ENCODE measurements at regions not wholly inside any gene's neighbourhood (a gene's known extent, or its start where the extent isn't known, plus 50 kb on each side); places are given as distances from the start of the nearest gene placed in this dataset.
A peak's percentile ranks its signal among the peaks of the same experiment; 100 is the strongest.

GRCh38 chr2:64860276-64860885 is 128.8 kb upstream of the SLC1A4 start:
- peak; percentile 65 for DNase-seq (ENCODE audit: low read depth)
- no peak for TF ChIP-seq CTCF (IDR thresholded peaks at IDR 0.05; ENCODE audit: insufficient read depth, low read depth, low read length, missing control alignments)
- peak overlapping the region; percentile 55 for H3K4me3 ChIP-seq (ENCODE audit: low read depth, low read length)

- H3K4me3 ChIP-seq (ENCODE audit: low read depth, low read length), result peak overlapping the region; percentile 55; the same call in 1 of the 2 replicates
- DNase-seq (ENCODE audit: low read depth), result no peak
- no peak for TF ChIP-seq CTCF (IDR thresholded peaks at IDR 0.05; ENCODE audit: insufficient read depth, low read depth, low read length, missing control alignments)
These were observed 128.3 kb upstream of the SLC1A4 start for GRCh38 chr2:64860936-64861335.

- DNase-seq (ENCODE audit: low read depth), result no peak
- no peak overlapping the region for H3K4me3 ChIP-seq (ENCODE audit: low read depth, low read length)
- no peak for TF ChIP-seq CTCF (IDR thresholded peaks at IDR 0.05; ENCODE audit: insufficient read depth, low read depth, low read length, missing control alignments)
These were observed 127.5 kb upstream of the SLC1A4 start for GRCh38 chr2:64861452-64862397.

GRCh38 chr2:64862623-64863022 is 126.6 kb upstream of the SLC1A4 start:
- H3K4me3 ChIP-seq (ENCODE audit: low read depth, low read length), result no peak overlapping the region
- TF ChIP-seq CTCF (IDR thresholded peaks at IDR 0.05; ENCODE audit: insufficient read depth, low read depth, low read length, missing control alignments), result no peak
- no peak for DNase-seq (ENCODE audit: low read depth)

- peak; percentile 39 for DNase-seq (ENCODE audit: low read depth)
These were observed 125.9 kb upstream of the SLC1A4 start for GRCh38 chr2:64863097-64863820.

More at GRCh38 chr2:64863097-64863820, 125.9 kb upstream of the SLC1A4 start:
- no peak for TF ChIP-seq CTCF (IDR thresholded peaks at IDR 0.05; ENCODE audit: insufficient read depth, low read depth, low read length, missing control alignments)
- no peak overlapping the region for H3K4me3 ChIP-seq (ENCODE audit: low read depth, low read length)
